ENCODE measurements at regions not wholly inside any gene's neighbourhood (a gene's known extent, or its start where the extent isn't known, plus 50 kb on each side); places are given as distances from the start of the nearest gene placed in this dataset.

GRCh38 chr20:51265361-51265760 is 242.5 kb upstream of the KCNG1 start:
- no peak for TF ChIP-seq POLR2AphosphoS5 (IDR thresholded peaks at IDR 0.05; ENCODE audit: low read depth, low read length)
- TF ChIP-seq POLR2A (IDR thresholded peaks at IDR 0.05; ENCODE audit: low read depth, low read length): no peak
- TF ChIP-seq TAF1 (IDR thresholded peaks at IDR 0.05; ENCODE audit: borderline replicate concordance, low read depth, low read length): no peak
